DOHH2 (cell line): ENCODE measurements at regions not wholly inside any gene's neighbourhood (a gene's known extent, or its start where the extent isn't known, plus 50 kb on each side); places are given as distances from the start of the nearest gene placed in this dataset.

Experiments used
- EZH2phosphoT487 ChIP-seq: fragments of 200-600 bp; sonication (generic); IDR thresholded peaks from 2 replicates; pipeline ENCODE4 v1.6.1; 2017; ENCODE audit warnings: borderline replicate concordance, mild to moderate bottlenecking, antibody characterized with exemption, low read length, moderate library complexity, mixed read lengths
- TF ChIP-seq, protein P1 (sequence below): fragments of 200-600 bp; sonication (generic); IDR thresholded peaks from one replicate; pipeline ENCODE4 v1.5.1; 2014; ENCODE audit warnings: antibody characterized with exemption, mild to moderate bottlenecking, low read depth, low read length; ENCODE audit not compliant: poor library complexity, severe bottlenecking

GRCh38 chr2:45205480-45205879 is 196.2 kb upstream of the SIX2 start:
- TF ChIP-seq, protein P1, sequence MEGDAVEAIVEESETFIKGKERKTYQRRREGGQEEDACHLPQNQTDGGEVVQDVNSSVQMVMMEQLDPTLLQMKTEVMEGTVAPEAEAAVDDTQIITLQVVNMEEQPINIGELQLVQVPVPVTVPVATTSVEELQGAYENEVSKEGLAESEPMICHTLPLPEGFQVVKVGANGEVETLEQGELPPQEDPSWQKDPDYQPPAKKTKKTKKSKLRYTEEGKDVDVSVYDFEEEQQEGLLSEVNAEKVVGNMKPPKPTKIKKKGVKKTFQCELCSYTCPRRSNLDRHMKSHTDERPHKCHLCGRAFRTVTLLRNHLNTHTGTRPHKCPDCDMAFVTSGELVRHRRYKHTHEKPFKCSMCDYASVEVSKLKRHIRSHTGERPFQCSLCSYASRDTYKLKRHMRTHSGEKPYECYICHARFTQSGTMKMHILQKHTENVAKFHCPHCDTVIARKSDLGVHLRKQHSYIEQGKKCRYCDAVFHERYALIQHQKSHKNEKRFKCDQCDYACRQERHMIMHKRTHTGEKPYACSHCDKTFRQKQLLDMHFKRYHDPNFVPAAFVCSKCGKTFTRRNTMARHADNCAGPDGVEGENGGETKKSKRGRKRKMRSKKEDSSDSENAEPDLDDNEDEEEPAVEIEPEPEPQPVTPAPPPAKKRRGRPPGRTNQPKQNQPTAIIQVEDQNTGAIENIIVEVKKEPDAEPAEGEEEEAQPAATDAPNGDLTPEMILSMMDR: no peak
- TF ChIP-seq EZH2phosphoT487: no peak
